Breast epithelium (tissue), 3 donors: ENCODE measurements at regions not wholly inside any gene's neighbourhood (a gene's known extent, or its start where the extent isn't known, plus 50 kb on each side); places are given as distances from the start of the nearest gene placed in this dataset.

Source experiments
- POLR2AphosphoS5 ChIP-seq, 3 donors: sonication (generic); formaldehyde crosslinking; IDR thresholded peaks; one replicate each; pipeline ENCODE4 v1.6.1; 2017; ENCODE audit warnings: antibody characterized with exemption in 3 of 3
- TF ChIP-seq, protein P1 (sequence below), 3 donors: fragments of 450-650 bp; IDR thresholded peaks; one replicate each; pipeline ENCODE4 v1.5.1; 2016 to 2017; ENCODE audit warnings: antibody characterized with exemption in 3 of 3, mild to moderate bottlenecking in 3 of 3, moderate library complexity in 3 of 3

DNA sequence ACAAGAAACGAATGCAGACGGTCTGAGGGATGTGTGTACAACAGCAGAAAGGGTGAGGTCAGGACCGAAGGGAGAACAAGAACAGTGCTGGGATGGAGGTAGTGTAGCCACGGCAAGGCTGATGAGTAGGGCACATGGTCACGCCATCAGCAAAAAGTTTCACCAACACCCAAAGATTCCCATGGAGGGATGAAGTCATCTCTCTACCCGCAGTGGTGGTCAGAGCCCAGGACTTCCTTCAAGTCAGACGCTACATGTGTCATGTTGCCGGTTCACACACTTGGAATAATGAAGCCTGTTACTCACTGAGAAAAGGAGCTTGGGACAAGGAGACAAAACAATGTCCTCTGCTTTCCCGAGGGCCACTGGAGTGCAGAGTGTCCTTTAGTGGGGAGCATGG, 79.7 kb downstream of the SALL1 start:
- TF ChIP-seq, protein P1, sequence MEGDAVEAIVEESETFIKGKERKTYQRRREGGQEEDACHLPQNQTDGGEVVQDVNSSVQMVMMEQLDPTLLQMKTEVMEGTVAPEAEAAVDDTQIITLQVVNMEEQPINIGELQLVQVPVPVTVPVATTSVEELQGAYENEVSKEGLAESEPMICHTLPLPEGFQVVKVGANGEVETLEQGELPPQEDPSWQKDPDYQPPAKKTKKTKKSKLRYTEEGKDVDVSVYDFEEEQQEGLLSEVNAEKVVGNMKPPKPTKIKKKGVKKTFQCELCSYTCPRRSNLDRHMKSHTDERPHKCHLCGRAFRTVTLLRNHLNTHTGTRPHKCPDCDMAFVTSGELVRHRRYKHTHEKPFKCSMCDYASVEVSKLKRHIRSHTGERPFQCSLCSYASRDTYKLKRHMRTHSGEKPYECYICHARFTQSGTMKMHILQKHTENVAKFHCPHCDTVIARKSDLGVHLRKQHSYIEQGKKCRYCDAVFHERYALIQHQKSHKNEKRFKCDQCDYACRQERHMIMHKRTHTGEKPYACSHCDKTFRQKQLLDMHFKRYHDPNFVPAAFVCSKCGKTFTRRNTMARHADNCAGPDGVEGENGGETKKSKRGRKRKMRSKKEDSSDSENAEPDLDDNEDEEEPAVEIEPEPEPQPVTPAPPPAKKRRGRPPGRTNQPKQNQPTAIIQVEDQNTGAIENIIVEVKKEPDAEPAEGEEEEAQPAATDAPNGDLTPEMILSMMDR (IDR thresholded peaks at IDR 0.05) = no peak
- no peak for TF ChIP-seq POLR2AphosphoS5 (IDR thresholded peaks at IDR 0.05)
